ENCODE measurements at regions not wholly inside any gene's neighbourhood (a gene's known extent, or its start where the extent isn't known, plus 50 kb on each side); places are given as distances from the start of the nearest gene placed in this dataset.

GRCh38 chr3:6281662-6282061 is 579.3 kb upstream of the GRM7 start:
- no peaks in the 10 kb centered on the region for H3K4me1 Mint-ChIP-seq
- Histone ChIP-seq H3K27ac (ENCODE audit: low read length) (no peak overlapping the region), H3K36me3 (ENCODE audit: control insufficient read depth, insufficient read depth, low read length) (no peaks in the 10 kb centered on the region), H3K4me3 (ENCODE audit: low read length) (no peak overlapping the region), H3K4me1 (ENCODE audit: control insufficient read depth, insufficient read depth, low read length) (no peaks in the 10 kb centered on the region), H3K27me3 (ENCODE audit: control insufficient read depth, insufficient read depth, low read length) (no peaks in the 10 kb centered on the region), H3K9me3 (ENCODE audit: control insufficient read depth, insufficient read depth, low read length) (peaks cover 7% of the 10 kb centered on the region)
- H3K27ac Mint-ChIP-seq: no peak overlapping the region
- no peak for TF ChIP-seq CTCF (IDR thresholded peaks at IDR 0.05)
- H3K36me3 Mint-ChIP-seq: peaks cover 21% of the 10 kb centered on the region
- no peaks in the 10 kb centered on the region for H3K27me3 Mint-ChIP-seq (ENCODE audit: low read depth in 2 of 2)
- ATAC-seq (no peak), DNase-seq (no peak)
- H3K4me3 Mint-ChIP-seq: no peak overlapping the region
- H3K9me3 Mint-ChIP-seq: peaks cover 20 to 31% of the 10 kb centered on the region in 2 donors
- intact Hi-C loops (cut with micrococcal nuclease): no loop called here

DNA sequence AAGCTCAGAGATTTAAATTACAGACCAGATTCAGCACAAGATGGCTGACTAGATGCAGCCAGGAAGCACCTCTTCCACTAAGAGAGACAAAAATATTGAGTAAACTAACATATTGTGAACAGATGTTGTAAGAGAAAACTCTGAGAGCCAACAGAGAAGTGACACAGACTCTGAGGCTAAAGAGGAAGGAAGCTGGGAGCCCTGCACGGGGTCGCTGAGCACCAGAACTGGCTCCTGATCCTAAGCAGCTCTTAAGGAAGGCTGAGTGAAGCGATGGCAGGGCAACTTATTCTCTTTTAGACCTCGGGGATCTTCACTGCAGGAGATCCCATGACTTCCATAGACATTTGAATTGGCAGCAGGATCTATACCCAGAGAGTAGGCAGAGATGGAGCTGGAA is 578.0 kb upstream of the GRM7 start:
- H3K36me3 Mint-ChIP-seq: peaks cover 21% of the 10 kb centered on the region
- intact Hi-C loops (cut with micrococcal nuclease): no loop called here
- TF ChIP-seq CTCF (IDR thresholded peaks at IDR 0.05): no peak
- Histone ChIP-seq H3K27me3 (ENCODE audit: control insufficient read depth, insufficient read depth, low read length) (no peaks in the 10 kb centered on the region), H3K4me3 (ENCODE audit: low read length) (no peak overlapping the region), H3K27ac (ENCODE audit: low read length) (no peak overlapping the region), H3K36me3 (ENCODE audit: control insufficient read depth, insufficient read depth, low read length) (no peaks in the 10 kb centered on the region), H3K9me3 (ENCODE audit: control insufficient read depth, insufficient read depth, low read length) (peaks cover 7% of the 10 kb centered on the region), H3K4me1 (ENCODE audit: control insufficient read depth, insufficient read depth, low read length) (no peaks in the 10 kb centered on the region)
- no peaks in the 10 kb centered on the region for H3K4me1 Mint-ChIP-seq
- no peak for ATAC-seq
- no peak overlapping the region for H3K4me3 Mint-ChIP-seq
- H3K9me3 Mint-ChIP-seq: peaks cover 23 to 28% of the 10 kb centered on the region in 2 donors
- WGBS (ENCODE audit: insufficient coverage): 5% methylated on average over 4 of the region's 4 CpGs
- H3K27ac Mint-ChIP-seq: no peak overlapping the region
- H3K27me3 Mint-ChIP-seq (ENCODE audit: low read depth in 2 of 2): no peaks in the 10 kb centered on the region
- DNase-seq: no peak

GRCh38 chr3:6287088-6287875 is 573.6 kb upstream of the GRM7 start:
- no peak for TF ChIP-seq CTCF (IDR thresholded peaks at IDR 0.05)
- peaks cover 17% of the 10 kb centered on the region for H3K9me3 ChIP-seq (ENCODE audit: control insufficient read depth, insufficient read depth, low read length)
- DNase-seq (no peak), ATAC-seq (no peak)
- H3K4me1 ChIP-seq (ENCODE audit: control insufficient read depth, insufficient read depth, low read length): no peaks in the 10 kb centered on the region
- H3K4me3 ChIP-seq (ENCODE audit: low read length): no peak overlapping the region
- Mint-ChIP-seq H3K27me3 (ENCODE audit: low read depth in 2 of 2) (no peaks in the 10 kb centered on the region), H3K27ac (no peak overlapping the region), H3K36me3 (peaks cover 13% of the 10 kb centered on the region), H3K9me3 (peaks cover 15 to 18% of the 10 kb centered on the region in 2 donors), H3K4me1 (no peaks in the 10 kb centered on the region), H3K4me3 (no peak overlapping the region)
- intact Hi-C loops (cut with micrococcal nuclease): no loop called here
- no peaks in the 10 kb centered on the region for H3K27me3 ChIP-seq (ENCODE audit: control insufficient read depth, insufficient read depth, low read length)
- 86% methylated on average over 4 of the region's 5 CpGs for WGBS (ENCODE audit: insufficient coverage)
- no peak overlapping the region for H3K27ac ChIP-seq (ENCODE audit: low read length)
- H3K36me3 ChIP-seq (ENCODE audit: control insufficient read depth, insufficient read depth, low read length): no peaks in the 10 kb centered on the region

DNA sequence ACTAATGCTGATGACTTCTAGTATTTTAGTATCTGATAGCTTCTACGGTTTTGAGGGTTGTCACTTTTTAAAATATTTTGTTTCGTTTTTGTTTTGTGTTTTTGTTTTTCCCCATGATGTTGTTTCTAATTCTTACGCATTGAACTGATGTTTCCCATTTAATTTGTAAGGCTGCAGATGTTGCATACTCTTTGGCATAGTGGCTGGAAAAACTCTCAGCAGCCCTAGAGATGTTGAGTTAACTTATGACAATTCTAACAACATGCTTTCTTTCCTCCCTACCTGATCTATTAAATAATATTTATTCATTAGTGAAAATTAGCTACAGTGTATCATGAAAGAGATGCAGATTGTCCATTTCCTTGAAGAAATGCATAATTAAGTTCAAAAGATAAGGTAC is 559.3 kb upstream of the GRM7 start:
- ATAC-seq (no peak), DNase-seq (no peak)
- Mint-ChIP-seq H3K27ac (no peak overlapping the region), H3K9me3 (peaks cover 19 to 26% of the 10 kb centered on the region in 2 donors), H3K27me3 (ENCODE audit: low read depth in 2 of 2) (no peaks in the 10 kb centered on the region), H3K4me1 (no peaks in the 10 kb centered on the region), H3K4me3 (no peak overlapping the region), H3K36me3 (peaks cover 16% of the 10 kb centered on the region)
- H3K27ac ChIP-seq (ENCODE audit: low read length): no peak overlapping the region
- 85% methylated on average over 3 of the region's 3 CpGs for WGBS (ENCODE audit: insufficient coverage)
- TF ChIP-seq CTCF (IDR thresholded peaks at IDR 0.05): no peak
- peaks cover 7% of the 10 kb centered on the region for H3K9me3 ChIP-seq (ENCODE audit: control insufficient read depth, insufficient read depth, low read length)
- intact Hi-C loops (cut with micrococcal nuclease): no loop called here
- no peaks in the 10 kb centered on the region for H3K36me3 ChIP-seq (ENCODE audit: control insufficient read depth, insufficient read depth, low read length)
- H3K4me1 ChIP-seq (ENCODE audit: control insufficient read depth, insufficient read depth, low read length): no peaks in the 10 kb centered on the region
- H3K27me3 ChIP-seq (ENCODE audit: control insufficient read depth, insufficient read depth, low read length): no peaks in the 10 kb centered on the region
- no peak overlapping the region for H3K4me3 ChIP-seq (ENCODE audit: low read length)

Measured in natural killer cell (primary cell).